Activated naive CD8-positive, alpha-beta T cell treated with anti-CD3 and anti-CD28 coated beads, Interleukin-2, amount 50 U/mL, for 24 hours (primary cell): ENCODE measurements at regions not wholly inside any gene's neighbourhood (a gene's known extent, or its start where the extent isn't known, plus 50 kb on each side); places are given as distances from the start of the nearest gene placed in this dataset.

Experiments used
- ATAC-seq: fragments of 150-1000 bp; cut with Tn5 transposase; one replicate; pipeline ENCODE4 v1.10.0; 2021
- DNase-seq: peaks from one replicate; pipeline ENCODE4 v3.0.0; 2021
- H3K27ac Mint-ChIP-seq: one replicate; pipeline ENCODE4 v1.8.0; 2021; ENCODE audit warnings: mild to moderate bottlenecking, mixed read lengths
- H3K27me3 Mint-ChIP-seq: one replicate; pipeline ENCODE4 v1.8.0; 2021; ENCODE audit warnings: mixed read lengths
- H3K36me3 Mint-ChIP-seq: one replicate; pipeline ENCODE4 v1.8.0; 2021; ENCODE audit warnings: low read depth, mixed read lengths
- H3K4me1 Mint-ChIP-seq: one replicate; pipeline ENCODE4 v1.8.0; 2021; ENCODE audit warnings: mixed read lengths
- H3K4me3 Mint-ChIP-seq: one replicate; pipeline ENCODE4 v1.8.0; 2021; ENCODE audit warnings: mild to moderate bottlenecking, moderate library complexity, mixed read lengths
- H3K9me3 Mint-ChIP-seq: one replicate; pipeline ENCODE4 v1.8.0; 2021; ENCODE audit warnings: mixed read lengths

GRCh38 chr21:45338311-45339017, 50.8 kb upstream of the POFUT2 start:
- H3K27me3 Mint-ChIP-seq: peaks cover 5% of the 10 kb centered on the region
- H3K4me1 Mint-ChIP-seq: no peaks in the 10 kb centered on the region
- H3K9me3 Mint-ChIP-seq: peaks cover 4% of the 10 kb centered on the region
- H3K27ac Mint-ChIP-seq: no peak overlapping the region
- ATAC-seq (no peak), DNase-seq (no peak)
- no peaks in the 10 kb centered on the region for H3K36me3 Mint-ChIP-seq
- no peak overlapping the region for H3K4me3 Mint-ChIP-seq

GRCh38 chr21:45339421-45340402, 52.0 kb upstream of the POFUT2 start:
- Mint-ChIP-seq H3K36me3 (no peaks in the 10 kb centered on the region), H3K9me3 (peaks cover 4% of the 10 kb centered on the region), H3K27me3 (peaks cover 5% of the 10 kb centered on the region), H3K4me3 (no peak overlapping the region), H3K27ac (no peak overlapping the region), H3K4me1 (no peaks in the 10 kb centered on the region)
- ATAC-seq (no peak), DNase-seq (no peak)

DNA sequence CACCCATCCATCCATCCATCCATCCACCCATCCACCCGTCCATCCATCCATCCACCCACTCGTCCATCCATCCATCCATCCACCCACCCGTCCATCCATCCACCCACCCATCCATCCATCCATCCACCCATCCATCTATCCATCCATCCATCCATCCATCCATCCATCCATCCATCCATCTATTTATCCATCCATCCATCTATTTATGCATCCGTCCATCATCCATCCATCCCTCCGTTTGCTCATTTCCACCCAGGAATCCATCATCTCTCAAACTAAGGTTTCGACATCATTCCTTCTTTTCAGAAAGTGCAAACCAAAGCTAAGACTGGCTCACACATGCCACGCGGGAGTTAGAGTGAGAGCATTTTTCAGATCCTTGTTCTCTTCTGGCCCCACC, 52.8 kb upstream of the POFUT2 start:
- H3K9me3 Mint-ChIP-seq: peaks cover 4% of the 10 kb centered on the region
- no peak overlapping the region for H3K27ac Mint-ChIP-seq
- peaks cover 5% of the 10 kb centered on the region for H3K27me3 Mint-ChIP-seq
- DNase-seq (no peak), ATAC-seq (no peak)
- no peak overlapping the region for H3K4me3 Mint-ChIP-seq
- no peaks in the 10 kb centered on the region for H3K4me1 Mint-ChIP-seq
- H3K36me3 Mint-ChIP-seq: no peaks in the 10 kb centered on the region

DNA sequence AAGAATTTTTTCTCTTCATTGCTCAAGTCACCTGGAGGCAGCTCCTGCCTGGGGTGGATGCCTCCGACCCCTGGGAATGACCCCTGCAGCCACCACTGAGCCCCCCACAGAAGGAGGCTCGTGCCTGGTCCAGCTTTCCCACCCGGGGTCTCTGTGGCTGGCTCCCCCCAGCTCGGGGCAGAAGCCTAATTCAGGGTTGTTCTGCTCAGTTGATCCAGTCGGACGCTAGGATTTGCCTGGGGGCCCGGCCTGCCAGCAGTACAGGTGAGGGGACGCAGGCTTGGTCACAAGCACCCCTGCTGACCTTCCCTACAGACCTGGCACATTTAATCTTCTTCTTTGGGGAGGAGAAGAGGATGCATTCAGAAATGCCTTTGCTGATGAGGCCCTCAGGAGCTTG, 53.6 kb upstream of the POFUT2 start:
- no peak overlapping the region for H3K4me3 Mint-ChIP-seq

GRCh38 chr21:45341779-45342178, 54.1 kb upstream of the POFUT2 start:
- no peaks in the 10 kb centered on the region for H3K36me3 Mint-ChIP-seq
- H3K9me3 Mint-ChIP-seq: peaks cover 4% of the 10 kb centered on the region

More for the DNA sequence above, 53.6 kb upstream of the POFUT2 start:
- Mint-ChIP-seq H3K4me1 (no peaks in the 10 kb centered on the region), H3K27me3 (peaks cover 5% of the 10 kb centered on the region), H3K9me3 (peaks cover 4% of the 10 kb centered on the region), H3K27ac (no peak overlapping the region), H3K36me3 (no peaks in the 10 kb centered on the region)
- no peak for ATAC-seq
- DNase-seq: no peak

GRCh38 chr21:45343891-45344290, 56.2 kb upstream of the POFUT2 start:
- H3K4me3 Mint-ChIP-seq: no peak overlapping the region
- H3K36me3 Mint-ChIP-seq: no peaks in the 10 kb centered on the region
- DNase-seq (no peak), ATAC-seq (no peak)
- H3K9me3 Mint-ChIP-seq: peaks cover 4% of the 10 kb centered on the region
- H3K27me3 Mint-ChIP-seq: peaks cover 3% of the 10 kb centered on the region
- H3K4me1 Mint-ChIP-seq: no peaks in the 10 kb centered on the region
- no peak overlapping the region for H3K27ac Mint-ChIP-seq

More at GRCh38 chr21:45341779-45342178, 54.1 kb upstream of the POFUT2 start:
- H3K4me1 Mint-ChIP-seq: no peaks in the 10 kb centered on the region
- DNase-seq: no peak
- H3K4me3 Mint-ChIP-seq: no peak overlapping the region
- peaks cover 5% of the 10 kb centered on the region for H3K27me3 Mint-ChIP-seq
- H3K27ac Mint-ChIP-seq: no peak overlapping the region
- ATAC-seq: no peak

DNA sequence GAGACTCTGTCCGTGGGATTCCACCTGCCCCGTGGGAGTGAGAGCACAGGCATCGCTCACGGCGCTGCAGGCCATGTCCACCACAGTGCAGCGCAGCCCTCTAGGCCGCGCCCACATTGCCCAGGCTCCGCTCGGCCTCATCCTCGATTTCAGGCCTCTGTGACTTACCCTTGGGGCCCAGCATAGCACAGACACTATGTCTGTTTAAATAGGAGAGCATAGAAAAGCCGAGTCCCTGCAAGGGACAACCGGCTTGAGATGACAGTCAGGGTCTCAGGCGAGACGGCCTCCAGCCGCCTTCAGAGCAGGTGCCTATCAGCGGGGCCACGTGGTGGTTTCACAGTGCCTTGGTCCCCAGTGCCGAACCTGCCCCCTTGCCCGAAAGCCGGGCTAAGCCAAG, 56.9 kb upstream of the POFUT2 start:
- H3K27me3 Mint-ChIP-seq: peaks cover 3% of the 10 kb centered on the region
- no peak overlapping the region for H3K4me3 Mint-ChIP-seq
- H3K27ac Mint-ChIP-seq: no peak overlapping the region
- no peaks in the 10 kb centered on the region for H3K36me3 Mint-ChIP-seq
- no peaks in the 10 kb centered on the region for H3K4me1 Mint-ChIP-seq
- ATAC-seq (no peak), DNase-seq (no peak)
- peaks cover 4% of the 10 kb centered on the region for H3K9me3 Mint-ChIP-seq

- no peaks in the 10 kb centered on the region for H3K9me3 Mint-ChIP-seq
- H3K27me3 Mint-ChIP-seq: no peaks in the 10 kb centered on the region
- no peaks in the 10 kb centered on the region for H3K36me3 Mint-ChIP-seq
- no peak overlapping the region for H3K4me3 Mint-ChIP-seq
- no peak for ATAC-seq
- DNase-seq: no peak
- no peak overlapping the region for H3K27ac Mint-ChIP-seq
- H3K4me1 Mint-ChIP-seq: peaks cover 4% of the 10 kb centered on the region
Measured at GRCh38 chr21:45347048-45347711, 57.8 kb upstream of the COL18A1 start.

- Mint-ChIP-seq H3K4me1 (peaks cover 4% of the 10 kb centered on the region), H3K9me3 (no peaks in the 10 kb centered on the region), H3K4me3 (no peak overlapping the region), H3K27me3 (no peaks in the 10 kb centered on the region), H3K36me3 (no peaks in the 10 kb centered on the region), H3K27ac (no peak overlapping the region)
- DNase-seq (no peak), ATAC-seq (no peak)
Measured at GRCh38 chr21:45347712-45348499, 57.1 kb upstream of the COL18A1 start.

DNA sequence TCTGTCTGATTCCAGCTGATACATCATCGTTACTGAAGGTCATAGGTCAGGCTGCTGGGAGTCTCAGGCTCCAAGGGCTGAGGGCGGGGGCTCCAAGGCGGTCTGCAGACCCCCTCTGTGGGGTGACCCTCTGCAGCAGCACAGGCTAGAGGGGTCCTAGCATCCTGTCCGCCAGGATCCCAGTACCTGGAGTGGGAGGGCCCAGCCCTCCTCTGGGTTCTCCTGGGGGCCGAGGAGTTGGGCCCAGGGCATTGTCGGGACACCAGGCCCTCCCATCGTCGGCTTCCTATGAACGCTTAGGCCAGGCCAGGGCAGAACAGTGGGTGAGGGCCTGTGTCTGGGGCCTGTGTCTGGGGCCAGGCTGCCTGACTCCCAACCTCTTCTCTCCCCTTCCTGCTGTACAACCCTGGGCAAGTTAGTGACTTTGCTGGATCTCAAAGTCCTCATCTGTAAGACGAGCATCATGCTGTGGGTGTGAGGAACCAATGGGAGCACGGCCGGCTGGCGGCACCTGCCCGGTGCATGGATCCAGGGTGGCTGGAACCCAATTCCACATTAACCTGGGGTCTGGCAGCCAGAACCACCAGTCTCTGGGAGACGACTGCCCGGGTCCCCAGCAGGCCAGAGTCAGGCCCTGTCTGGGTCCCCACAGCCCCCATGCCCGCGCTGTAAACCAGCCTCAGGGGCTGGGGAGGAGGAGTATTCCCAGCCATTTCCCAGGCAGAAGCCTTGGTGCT, 56.2 kb upstream of the COL18A1 start:
- H3K4me1 Mint-ChIP-seq: peaks cover 4% of the 10 kb centered on the region
- no peak overlapping the region for H3K27ac Mint-ChIP-seq
- no peaks in the 10 kb centered on the region for H3K9me3 Mint-ChIP-seq
- H3K36me3 Mint-ChIP-seq: no peaks in the 10 kb centered on the region
- H3K4me3 Mint-ChIP-seq: no peak overlapping the region
- ATAC-seq (no peak), DNase-seq (no peak)
- peaks cover 1% of the 10 kb centered on the region for H3K27me3 Mint-ChIP-seq

DNA sequence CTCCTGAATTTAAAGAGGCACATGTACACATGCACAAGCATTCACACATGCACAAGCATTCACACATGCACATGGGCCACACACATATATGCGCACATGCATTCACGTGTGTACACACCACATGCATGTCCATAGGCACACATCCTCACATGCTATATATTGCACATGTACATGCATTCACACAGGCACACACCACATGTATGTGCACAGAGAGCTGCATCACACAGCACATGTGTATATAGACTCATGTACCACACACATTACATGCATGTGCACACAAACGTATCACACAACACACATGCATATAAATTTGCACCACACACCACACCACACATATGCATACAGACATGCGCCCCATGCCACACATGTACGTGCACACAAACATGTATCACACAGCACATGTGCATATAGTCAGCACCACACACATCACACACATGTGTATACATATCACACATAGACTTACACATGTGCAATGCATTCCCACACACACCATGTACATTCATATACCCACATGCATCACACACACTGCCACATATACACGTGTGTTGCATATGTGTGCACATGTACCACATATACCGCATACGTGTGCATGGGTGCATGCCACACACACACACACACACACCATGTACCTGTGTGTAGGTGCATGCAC, 54.6 kb upstream of the COL18A1 start:
- Mint-ChIP-seq H3K4me1 (peaks cover 4% of the 10 kb centered on the region), H3K9me3 (no peaks in the 10 kb centered on the region), H3K27ac (no peak overlapping the region), H3K36me3 (no peaks in the 10 kb centered on the region), H3K4me3 (no peak overlapping the region), H3K27me3 (peaks cover 4% of the 10 kb centered on the region)
- ATAC-seq (no peak), DNase-seq (no peak)

DNA sequence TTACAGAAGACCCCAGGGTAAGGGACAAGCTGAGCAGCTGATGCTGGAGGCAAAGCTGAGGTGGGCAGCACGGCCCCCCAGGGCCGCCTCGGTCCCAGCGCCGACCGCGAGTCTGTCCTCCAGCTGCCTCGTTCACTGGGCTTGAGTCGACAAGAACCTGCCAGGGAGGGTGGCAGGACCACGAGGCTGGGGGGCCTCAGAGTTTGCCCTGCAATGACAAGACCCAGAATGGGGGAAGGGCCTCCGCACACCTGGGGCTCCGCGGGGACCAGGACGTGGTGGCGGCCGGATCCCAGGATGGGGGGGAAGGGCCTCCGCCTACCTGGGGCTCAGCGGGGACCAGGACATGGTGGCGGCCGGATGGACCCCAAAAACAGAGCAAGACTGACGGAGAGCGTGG, 53.9 kb upstream of the COL18A1 start:
- ATAC-seq (no peak), DNase-seq (no peak)
- Mint-ChIP-seq H3K36me3 (no peaks in the 10 kb centered on the region), H3K27ac (no peak overlapping the region), H3K4me3 (no peak overlapping the region), H3K27me3 (peaks cover 11% of the 10 kb centered on the region), H3K9me3 (no peaks in the 10 kb centered on the region), H3K4me1 (peaks cover 10% of the 10 kb centered on the region)

- DNase-seq (no peak), ATAC-seq (no peak)
- H3K9me3 Mint-ChIP-seq: no peaks in the 10 kb centered on the region
- H3K27me3 Mint-ChIP-seq: peaks cover 11% of the 10 kb centered on the region
- peak overlapping the region; percentile 39 for H3K27ac Mint-ChIP-seq
- peaks cover 10% of the 10 kb centered on the region for H3K4me1 Mint-ChIP-seq
- no peak overlapping the region for H3K4me3 Mint-ChIP-seq
- no peaks in the 10 kb centered on the region for H3K36me3 Mint-ChIP-seq
Measured at GRCh38 chr21:45351526-45352275, 53.3 kb upstream of the COL18A1 start.
